MCF 10A (cell line): ENCODE measurements at regions not wholly inside any gene's neighbourhood (a gene's known extent, or its start where the extent isn't known, plus 50 kb on each side); places are given as distances from the start of the nearest gene placed in this dataset.

Experiments
- BruUV-seq: library from RNA; stranded (reverse); fragments of 400-500 nt; replicated peaks from 2 replicates; lab custom pipeline; 2021; lab: Mats Ljungman, UMichigan
- CTCF ChIA-PET: fragments of 300-600 bp; sonication (Branson Sonifier 250); formaldehyde crosslinking; extraction: SDS; loops from one replicate; lab custom pipeline; 2021; ENCODE audit warnings: antibody characterized with exemption, inconsistent platforms; lab: Yijun Ruan, JAX
- POLR2A ChIA-PET: fragments of 300-600, 350-650 bp; sonication (Branson Sonifier 250); formaldehyde crosslinking; extraction: SDS; loops from one replicate; lab custom pipeline; 2020; ENCODE audit warnings: antibody characterized with exemption, inconsistent platforms; lab: Yijun Ruan, JAX
- DNase-seq: peaks from one replicate; pipeline ENCODE4 v3.0.0-alpha.2; 2018; ENCODE audit not compliant: unreplicated experiment
- H3K27ac Mint-ChIP-seq: one replicate; pipeline ENCODE4 v1.8.0; 2022; ENCODE audit warnings: mild to moderate bottlenecking, low read depth, mixed read lengths; ENCODE audit not compliant: unreplicated experiment
- H3K27me3 Mint-ChIP-seq: one replicate; pipeline ENCODE4 v1.8.0; 2022; ENCODE audit warnings: mixed read lengths; ENCODE audit not compliant: insufficient read depth, unreplicated experiment
- H3K36me3 Mint-ChIP-seq: one replicate; pipeline ENCODE4 v1.8.0; 2022; ENCODE audit warnings: mild to moderate bottlenecking, moderate library complexity, mixed read lengths; ENCODE audit not compliant: insufficient read depth, unreplicated experiment
- H3K4me1 Mint-ChIP-seq: one replicate; pipeline ENCODE4 v1.8.0; 2022; ENCODE audit warnings: mixed read lengths; ENCODE audit not compliant: insufficient read depth, unreplicated experiment
- H3K4me3 Mint-ChIP-seq: one replicate; pipeline ENCODE4 v1.8.0; 2022; ENCODE audit warnings: mild to moderate bottlenecking, moderate library complexity, mixed read lengths; ENCODE audit not compliant: unreplicated experiment
- H3K9me3 Mint-ChIP-seq: one replicate; pipeline ENCODE4 v1.8.0; 2022; ENCODE audit warnings: mixed read lengths; ENCODE audit not compliant: unreplicated experiment
- intact Hi-C: fragments of 100-400 bp; cut with micrococcal nuclease; formaldehyde crosslinking; loops from 2 replicates; pipeline ENCODE4 v1.14.1; 2022
- TF ChIP-seq, protein P1 (sequence below): fragments of 200-600 bp; IDR thresholded peaks from one replicate; pipeline ENCODE4 v1.8.0; 2022; ENCODE audit warnings: antibody characterized with exemption, mild to moderate bottlenecking; ENCODE audit not compliant: unreplicated experiment

DNA sequence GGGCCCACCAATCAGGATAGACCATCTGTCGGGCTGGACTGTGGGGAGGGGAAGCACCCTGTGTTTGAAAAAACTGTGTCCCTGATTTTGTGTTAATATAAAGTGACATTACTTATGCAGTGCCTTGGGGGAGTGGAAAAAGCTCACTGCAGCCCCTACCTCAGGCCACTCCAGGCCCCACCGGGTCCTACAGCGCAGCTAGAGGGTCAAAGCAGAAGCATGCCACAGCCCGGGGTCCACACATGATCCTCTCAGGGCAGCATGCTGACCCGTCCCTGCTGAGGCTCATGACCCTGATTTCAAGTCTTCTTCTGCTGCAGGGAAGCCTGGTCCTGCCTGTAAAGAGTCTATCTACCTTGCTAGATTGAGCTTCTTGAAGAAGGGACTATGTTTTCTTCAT, 133.0 kb upstream of the PLCB4 start:
- ChIA-PET POLR2A (no interaction called here), CTCF (interaction anchor here (0.5 to 1.1 kb wide), 3 partner anchors 272 to 609 kb away, joined by 3 to 4 read pairs (median 3); no protein-coding TSS in a partner anchor)
- Mint-ChIP-seq H3K9me3 (no peaks in the 10 kb centered on the region), H3K36me3 (no peaks in the 10 kb centered on the region), H3K4me3 (no peak overlapping the region), H3K4me1 (no peaks in the 10 kb centered on the region), H3K27ac (no peak overlapping the region), H3K27me3 (no peaks in the 10 kb centered on the region)
- TF ChIP-seq, protein P1, sequence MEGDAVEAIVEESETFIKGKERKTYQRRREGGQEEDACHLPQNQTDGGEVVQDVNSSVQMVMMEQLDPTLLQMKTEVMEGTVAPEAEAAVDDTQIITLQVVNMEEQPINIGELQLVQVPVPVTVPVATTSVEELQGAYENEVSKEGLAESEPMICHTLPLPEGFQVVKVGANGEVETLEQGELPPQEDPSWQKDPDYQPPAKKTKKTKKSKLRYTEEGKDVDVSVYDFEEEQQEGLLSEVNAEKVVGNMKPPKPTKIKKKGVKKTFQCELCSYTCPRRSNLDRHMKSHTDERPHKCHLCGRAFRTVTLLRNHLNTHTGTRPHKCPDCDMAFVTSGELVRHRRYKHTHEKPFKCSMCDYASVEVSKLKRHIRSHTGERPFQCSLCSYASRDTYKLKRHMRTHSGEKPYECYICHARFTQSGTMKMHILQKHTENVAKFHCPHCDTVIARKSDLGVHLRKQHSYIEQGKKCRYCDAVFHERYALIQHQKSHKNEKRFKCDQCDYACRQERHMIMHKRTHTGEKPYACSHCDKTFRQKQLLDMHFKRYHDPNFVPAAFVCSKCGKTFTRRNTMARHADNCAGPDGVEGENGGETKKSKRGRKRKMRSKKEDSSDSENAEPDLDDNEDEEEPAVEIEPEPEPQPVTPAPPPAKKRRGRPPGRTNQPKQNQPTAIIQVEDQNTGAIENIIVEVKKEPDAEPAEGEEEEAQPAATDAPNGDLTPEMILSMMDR, result no peak
- BruUV-seq, result no TSS peak
- no peak for DNase-seq
- intact Hi-C loops, result no loop called here

DNA sequence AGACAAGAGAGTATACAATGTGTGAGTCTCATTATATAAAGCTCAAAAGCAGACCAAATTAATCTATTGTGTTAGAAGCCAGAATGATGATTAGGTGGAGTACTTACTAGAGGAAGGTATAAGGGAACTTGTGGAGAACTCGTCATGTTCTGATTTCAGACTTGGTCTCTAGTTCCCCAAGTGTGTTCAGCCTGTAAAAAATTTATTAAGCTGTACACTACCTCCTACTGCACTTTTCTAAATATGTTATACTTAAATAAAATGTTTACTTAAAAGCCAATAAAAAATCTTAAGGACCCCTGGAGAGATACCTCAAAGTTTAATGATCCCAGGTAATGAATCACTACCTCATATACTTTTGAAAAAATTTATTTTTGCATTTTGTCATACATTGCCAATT, 130.4 kb upstream of the PLCB4 start:
- Mint-ChIP-seq H3K4me1 (no peaks in the 10 kb centered on the region), H3K9me3 (peaks cover 7% of the 10 kb centered on the region), H3K27ac (no peak overlapping the region), H3K4me3 (no peak overlapping the region), H3K27me3 (no peaks in the 10 kb centered on the region), H3K36me3 (no peaks in the 10 kb centered on the region)
- CTCF ChIA-PET, result interaction anchor here (0.6 to 1.0 kb wide), 2 partner anchors 85 to 613 kb away, joined by 3 to 6 read pairs; no protein-coding TSS in a partner anchor
- no TSS peak for BruUV-seq
- POLR2A ChIA-PET, result interaction anchor here (0.6 kb wide), 1 partner anchor 84 kb away, joined by 3 read pairs; no protein-coding TSS in a partner anchor
- no peak for DNase-seq
- intact Hi-C loops, result no loop called here
- TF ChIP-seq, protein P1, result no peak

DNA sequence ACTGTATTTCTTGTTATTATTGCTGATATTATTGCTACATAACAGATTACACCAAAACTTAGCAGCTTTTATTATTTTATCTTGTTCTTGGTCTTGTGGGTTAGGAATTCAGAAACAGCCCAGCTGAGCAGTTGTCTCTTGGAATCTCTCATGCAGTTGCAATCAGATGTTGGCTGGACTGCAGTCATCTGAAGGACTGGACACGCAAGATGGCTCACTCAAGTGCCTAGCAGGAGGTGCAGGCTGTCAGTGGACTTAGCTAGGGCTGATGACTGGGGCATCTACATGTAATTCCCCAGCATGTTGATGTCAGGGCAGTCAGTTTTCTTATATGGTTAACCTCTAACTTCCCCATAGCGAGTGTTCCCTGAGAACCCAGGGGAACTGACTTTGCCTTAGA, 128.6 kb upstream of the PLCB4 start:
- H3K4me3 Mint-ChIP-seq, result no peak overlapping the region
- peaks cover 7% of the 10 kb centered on the region for H3K9me3 Mint-ChIP-seq
- DNase-seq, result no peak
- H3K27ac Mint-ChIP-seq, result no peak overlapping the region
- ChIA-PET CTCF (no interaction called here), POLR2A (no interaction called here)
- no peaks in the 10 kb centered on the region for H3K36me3 Mint-ChIP-seq
- no peaks in the 10 kb centered on the region for H3K4me1 Mint-ChIP-seq
- intact Hi-C loops, result no loop called here
- TF ChIP-seq, protein P1, result no peak
- no TSS peak for BruUV-seq
- H3K27me3 Mint-ChIP-seq, result no peaks in the 10 kb centered on the region

DNA sequence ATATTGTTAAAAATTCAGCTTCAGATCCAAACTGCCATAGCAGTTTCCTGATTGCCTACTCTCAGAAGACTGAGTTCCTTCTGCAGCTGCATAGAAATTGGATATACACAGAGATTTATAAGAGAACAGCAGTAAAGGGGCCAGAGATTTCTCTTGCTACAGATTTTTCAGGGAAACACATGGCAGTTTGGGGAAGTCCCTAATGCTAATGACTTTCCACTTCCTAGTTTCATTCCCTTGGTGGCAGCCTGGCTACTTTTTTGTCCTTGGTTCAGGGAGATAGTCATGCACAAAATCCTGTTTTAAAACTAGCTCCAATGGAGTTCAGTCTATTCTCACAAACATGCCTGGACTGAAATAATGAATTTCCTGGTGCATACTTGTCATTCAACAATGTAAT, 125.3 kb upstream of the PLCB4 start:
- H3K27me3 Mint-ChIP-seq, result no peaks in the 10 kb centered on the region
- no peak for DNase-seq
- intact Hi-C loops, result no loop called here
- H3K4me3 Mint-ChIP-seq, result no peak overlapping the region
- peaks cover 7% of the 10 kb centered on the region for H3K9me3 Mint-ChIP-seq
- H3K4me1 Mint-ChIP-seq, result no peaks in the 10 kb centered on the region
- H3K36me3 Mint-ChIP-seq, result no peaks in the 10 kb centered on the region
- POLR2A ChIA-PET, result no interaction called here
- BruUV-seq, result no TSS peak
- CTCF ChIA-PET, result interaction anchor here (0.6 kb wide), 1 partner anchor 9 kb away, joined by 4 read pairs; no protein-coding TSS in a partner anchor
- TF ChIP-seq, protein P1, result no peak
- H3K27ac Mint-ChIP-seq, result no peak overlapping the region
